Fibroblast of the aortic adventitia (primary cell): ENCODE measurements at regions not wholly inside any gene's neighbourhood (a gene's known extent, or its start where the extent isn't known, plus 50 kb on each side); places are given as distances from the start of the nearest gene placed in this dataset.

Experiments used
- DNase-seq: peaks from one replicate; pipeline ENCODE4 v3.0.0-alpha.2; 2010; ENCODE audit warnings: low read depth
- H3K4me3 ChIP-seq: 2 replicates; pipeline ENCODE4 v1.5.1; 2011; ENCODE audit warnings: low read depth, mild to moderate bottlenecking, control low read depth, low read length, moderate library complexity
- TF ChIP-seq, protein P1 (sequence below): IDR thresholded peaks from 2 replicates; pipeline ENCODE4 v1.5.1; 2011; ENCODE audit warnings: mild to moderate bottlenecking, low read length, control low read depth, inconsistent platforms; ENCODE audit not compliant: insufficient read depth

DNA sequence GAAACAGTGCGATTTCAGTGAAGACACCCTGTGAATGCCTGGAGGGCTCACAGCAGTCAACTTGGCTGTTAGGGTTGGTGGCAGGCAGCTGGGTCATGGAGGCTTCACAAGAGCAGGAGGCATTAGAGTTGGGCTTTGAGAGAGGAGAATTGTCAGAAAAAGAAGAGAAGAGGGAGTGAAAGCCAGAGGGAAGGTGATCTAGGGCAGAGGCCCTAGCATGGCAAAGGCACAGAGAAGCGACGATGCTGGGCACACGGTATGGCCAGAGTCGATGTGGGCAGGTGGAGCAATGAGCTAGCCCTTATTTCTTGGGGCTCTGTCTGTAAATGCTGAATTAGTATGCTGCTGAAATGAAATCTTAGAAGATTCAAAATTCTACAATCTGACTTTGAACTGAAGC, 52.6 kb upstream of the OLFM4 start:
- TF ChIP-seq, protein P1, sequence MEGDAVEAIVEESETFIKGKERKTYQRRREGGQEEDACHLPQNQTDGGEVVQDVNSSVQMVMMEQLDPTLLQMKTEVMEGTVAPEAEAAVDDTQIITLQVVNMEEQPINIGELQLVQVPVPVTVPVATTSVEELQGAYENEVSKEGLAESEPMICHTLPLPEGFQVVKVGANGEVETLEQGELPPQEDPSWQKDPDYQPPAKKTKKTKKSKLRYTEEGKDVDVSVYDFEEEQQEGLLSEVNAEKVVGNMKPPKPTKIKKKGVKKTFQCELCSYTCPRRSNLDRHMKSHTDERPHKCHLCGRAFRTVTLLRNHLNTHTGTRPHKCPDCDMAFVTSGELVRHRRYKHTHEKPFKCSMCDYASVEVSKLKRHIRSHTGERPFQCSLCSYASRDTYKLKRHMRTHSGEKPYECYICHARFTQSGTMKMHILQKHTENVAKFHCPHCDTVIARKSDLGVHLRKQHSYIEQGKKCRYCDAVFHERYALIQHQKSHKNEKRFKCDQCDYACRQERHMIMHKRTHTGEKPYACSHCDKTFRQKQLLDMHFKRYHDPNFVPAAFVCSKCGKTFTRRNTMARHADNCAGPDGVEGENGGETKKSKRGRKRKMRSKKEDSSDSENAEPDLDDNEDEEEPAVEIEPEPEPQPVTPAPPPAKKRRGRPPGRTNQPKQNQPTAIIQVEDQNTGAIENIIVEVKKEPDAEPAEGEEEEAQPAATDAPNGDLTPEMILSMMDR = no peak
- no peak for DNase-seq
- H3K4me3 ChIP-seq = no peak overlapping the region

DNA sequence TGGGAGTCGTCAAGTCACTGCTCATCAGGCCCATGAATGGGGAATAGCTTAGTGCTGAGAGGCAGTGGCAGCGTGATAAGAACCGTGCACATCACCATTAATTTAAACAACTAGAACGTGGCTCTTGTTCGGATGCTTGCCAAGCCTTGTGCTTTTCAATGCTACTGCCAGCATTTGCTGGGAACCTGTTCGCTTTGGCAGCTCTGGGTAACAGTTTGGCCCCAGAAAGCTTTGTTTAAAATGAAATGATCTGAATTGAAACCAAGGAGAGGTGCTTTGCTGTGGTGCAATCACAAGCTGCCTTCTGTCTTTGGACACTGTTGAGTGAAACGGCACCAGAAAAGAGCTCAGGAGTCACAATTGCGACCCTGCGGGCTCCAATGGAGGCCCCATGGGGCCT, 53.5 kb upstream of the OLFM4 start:
- TF ChIP-seq, protein P1 = no peak
- no peak overlapping the region for H3K4me3 ChIP-seq

DNA sequence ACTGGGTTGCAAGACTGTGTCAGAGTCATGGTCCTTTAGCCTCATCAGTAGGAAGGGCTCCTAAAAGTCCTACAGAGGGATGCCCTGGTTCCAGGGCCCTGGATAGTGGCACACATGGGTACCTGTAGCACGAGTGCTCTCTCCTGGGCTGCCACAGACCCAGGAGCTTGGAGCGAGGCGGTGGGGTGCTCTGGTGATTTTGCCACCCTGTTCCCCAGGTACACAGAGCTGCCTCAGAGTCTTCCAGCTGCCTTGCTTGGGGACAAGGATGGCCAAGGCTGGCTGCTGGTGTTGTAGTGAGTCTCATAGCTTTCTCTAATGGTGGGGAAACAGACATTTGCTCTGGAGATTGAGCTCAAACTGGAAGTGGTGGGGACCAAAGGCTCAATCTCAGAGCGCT, 53.9 kb upstream of the OLFM4 start:
- TF ChIP-seq, protein P1 = no peak
- no peak overlapping the region for H3K4me3 ChIP-seq
- no peak for DNase-seq

More for the DNA sequence above, 53.5 kb upstream of the OLFM4 start:
- DNase-seq = no peak

DNA sequence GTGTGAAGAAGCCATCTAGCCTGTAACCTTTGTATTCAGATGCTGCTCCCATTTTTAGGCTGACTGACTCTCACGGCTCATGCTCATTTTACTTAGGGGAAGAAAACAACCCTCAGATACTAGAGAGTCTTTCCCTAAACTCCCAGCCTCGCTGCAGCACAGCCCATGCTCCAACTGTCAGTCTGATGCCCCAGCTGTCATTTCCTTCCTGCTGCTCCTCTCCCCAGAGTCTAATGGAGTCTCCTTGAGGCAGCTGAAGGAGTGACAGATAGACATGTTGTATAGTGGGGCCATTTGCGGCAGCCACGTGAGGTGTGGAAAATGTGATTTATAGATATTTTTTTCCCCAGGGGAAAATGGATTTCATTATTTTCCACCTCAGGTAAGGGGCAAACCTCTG, 59.2 kb upstream of the OLFM4 start:
- DNase-seq = no peak
- H3K4me3 ChIP-seq = no peak overlapping the region
- TF ChIP-seq, protein P1 = no peak

DNA sequence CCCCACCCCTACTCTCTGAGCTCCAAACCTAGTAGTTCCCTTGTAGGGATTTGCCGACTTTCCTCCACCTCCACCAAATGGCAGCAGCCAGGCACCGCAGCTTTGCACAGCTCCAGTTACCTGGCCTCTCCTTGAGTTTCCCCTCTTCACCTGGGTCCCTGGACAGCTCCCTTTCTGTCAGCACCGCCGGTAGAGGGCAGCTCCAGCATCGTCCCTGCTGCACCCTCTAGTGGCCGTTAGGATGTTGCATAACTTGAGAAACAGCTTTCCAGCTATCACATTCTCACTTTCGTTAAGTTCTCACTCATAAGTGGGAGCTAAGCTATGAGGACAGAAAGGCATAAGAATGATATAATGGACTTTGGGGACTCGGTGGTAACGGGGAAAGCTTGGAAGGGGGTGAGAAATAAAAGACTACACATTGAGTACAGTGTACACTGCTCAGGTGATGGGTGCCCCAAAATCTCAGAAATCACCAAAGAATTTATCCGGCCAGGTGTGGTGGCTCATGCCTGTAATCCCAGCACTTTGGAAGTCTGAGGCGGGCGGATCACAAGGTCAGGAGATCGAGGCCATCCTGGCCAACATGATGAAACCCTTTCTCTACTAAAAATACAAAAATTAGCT, 60.4 kb upstream of the OLFM4 start:
- peak; percentile 54 for DNase-seq
- H3K4me3 ChIP-seq = no peak overlapping the region
- TF ChIP-seq, protein P1 = peak; percentile 92

DNA sequence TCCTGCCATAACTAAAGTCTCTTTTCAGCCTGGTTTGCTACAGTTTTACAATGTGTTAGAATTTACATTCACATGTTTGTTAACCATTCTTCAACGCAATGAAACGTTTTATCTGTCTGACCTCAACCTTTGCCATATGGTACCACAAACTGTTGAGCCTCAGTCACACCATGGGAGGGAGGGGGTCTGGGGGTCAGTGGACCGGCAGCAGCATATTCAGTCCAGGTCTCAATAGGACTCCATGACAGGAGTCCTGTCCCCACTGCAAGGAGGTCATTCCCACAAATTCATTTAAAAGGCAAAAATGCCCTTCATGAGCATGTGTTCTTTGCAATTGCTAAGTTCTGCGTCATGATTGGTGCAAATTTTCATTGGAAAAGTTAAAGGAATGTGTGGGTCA, 66.6 kb upstream of the OLFM4 start:
- TF ChIP-seq, protein P1 = no peak
- no peak for DNase-seq
- H3K4me3 ChIP-seq = no peak overlapping the region
